ENCODE measurements at regions not wholly inside any gene's neighbourhood (a gene's known extent, or its start where the extent isn't known, plus 50 kb on each side); places are given as distances from the start of the nearest gene placed in this dataset.

- FAIRE-seq (no peak), DNase-seq (ENCODE audit: low read depth in 1 of 2, low spot score in 1 of 2) (no peak), ATAC-seq (no peak)
- Histone ChIP-seq H3K27ac (no peak overlapping the region), H3K4me2 (no peak overlapping the region), H3K4me1 (no peaks in the 10 kb centered on the region), H3K4me3 (no peak overlapping the region), H3K9me3 (no peaks in the 10 kb centered on the region)
- POLR2A ChIA-PET, result no interaction called here
- no peak for TF ChIP-seq CEBPB (IDR thresholded peaks at IDR 0.05)
- TF ChIP-seq, protein P1, sequence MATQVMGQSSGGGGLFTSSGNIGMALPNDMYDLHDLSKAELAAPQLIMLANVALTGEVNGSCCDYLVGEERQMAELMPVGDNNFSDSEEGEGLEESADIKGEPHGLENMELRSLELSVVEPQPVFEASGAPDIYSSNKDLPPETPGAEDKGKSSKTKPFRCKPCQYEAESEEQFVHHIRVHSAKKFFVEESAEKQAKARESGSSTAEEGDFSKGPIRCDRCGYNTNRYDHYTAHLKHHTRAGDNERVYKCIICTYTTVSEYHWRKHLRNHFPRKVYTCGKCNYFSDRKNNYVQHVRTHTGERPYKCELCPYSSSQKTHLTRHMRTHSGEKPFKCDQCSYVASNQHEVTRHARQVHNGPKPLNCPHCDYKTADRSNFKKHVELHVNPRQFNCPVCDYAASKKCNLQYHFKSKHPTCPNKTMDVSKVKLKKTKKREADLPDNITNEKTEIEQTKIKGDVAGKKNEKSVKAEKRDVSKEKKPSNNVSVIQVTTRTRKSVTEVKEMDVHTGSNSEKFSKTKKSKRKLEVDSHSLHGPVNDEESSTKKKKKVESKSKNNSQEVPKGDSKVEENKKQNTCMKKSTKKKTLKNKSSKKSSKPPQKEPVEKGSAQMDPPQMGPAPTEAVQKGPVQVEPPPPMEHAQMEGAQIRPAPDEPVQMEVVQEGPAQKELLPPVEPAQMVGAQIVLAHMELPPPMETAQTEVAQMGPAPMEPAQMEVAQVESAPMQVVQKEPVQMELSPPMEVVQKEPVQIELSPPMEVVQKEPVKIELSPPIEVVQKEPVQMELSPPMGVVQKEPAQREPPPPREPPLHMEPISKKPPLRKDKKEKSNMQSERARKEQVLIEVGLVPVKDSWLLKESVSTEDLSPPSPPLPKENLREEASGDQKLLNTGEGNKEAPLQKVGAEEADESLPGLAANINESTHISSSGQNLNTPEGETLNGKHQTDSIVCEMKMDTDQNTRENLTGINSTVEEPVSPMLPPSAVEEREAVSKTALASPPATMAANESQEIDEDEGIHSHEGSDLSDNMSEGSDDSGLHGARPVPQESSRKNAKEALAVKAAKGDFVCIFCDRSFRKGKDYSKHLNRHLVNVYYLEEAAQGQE (IDR thresholded peaks at IDR 0.05), result no peak
- no peak for TF ChIP-seq HEYL (CRISPR knock-in tag; IDR thresholded peaks at IDR 0.05)
- no peak for TF ChIP-seq EHMT2 (IDR thresholded peaks at IDR 0.05; ENCODE audit: low read depth)
- TF ChIP-seq CTCF (IDR thresholded peaks at IDR 0.05), result no peak
- TF ChIP-seq MAZ (IDR thresholded peaks at IDR 0.05; ENCODE audit: borderline replicate concordance, low read depth, low read length), result no peak
- TF ChIP-seq, protein P2, sequence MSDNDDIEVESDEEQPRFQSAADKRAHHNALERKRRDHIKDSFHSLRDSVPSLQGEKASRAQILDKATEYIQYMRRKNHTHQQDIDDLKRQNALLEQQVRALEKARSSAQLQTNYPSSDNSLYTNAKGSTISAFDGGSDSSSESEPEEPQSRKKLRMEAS (IDR thresholded peaks at IDR 0.05), result no peak
- TF ChIP-seq EP300 (IDR thresholded peaks at IDR 0.05), result no peak
- TF ChIP-seq JUN (IDR thresholded peaks at IDR 0.05), result no peak
- TF ChIP-seq FOSB (CRISPR knock-in tag; IDR thresholded peaks at IDR 0.05), result no peak
- no peak for TF ChIP-seq CBX8 (IDR thresholded peaks at IDR 0.05)
- TF ChIP-seq HOXB5 (CRISPR knock-in tag; IDR thresholded peaks at IDR 0.05), result no peak
- TF ChIP-seq BHLHE40 (IDR thresholded peaks at IDR 0.05; ENCODE audit: low read depth, low read length), result no peak
- TF ChIP-seq RAD21 (conservative IDR thresholded peaks at IDR 0.05 in 1 of 2, IDR thresholded peaks at IDR 0.05 in 1 of 2), result no peak
- TF ChIP-seq ZSCAN20 (CRISPR knock-in tag; IDR thresholded peaks at IDR 0.05), result no peak
- no peak for TF ChIP-seq CHD2 (IDR thresholded peaks at IDR 0.05; ENCODE audit: low read length, partially characterized antibody)
- no peak for TF ChIP-seq JUNB (IDR thresholded peaks at IDR 0.05)
- TF ChIP-seq NPAS2 (CRISPR knock-in tag; IDR thresholded peaks at IDR 0.05; ENCODE audit: borderline replicate concordance), result no peak
- 32% methylated on average over 3 of the region's 3 CpGs for WGBS (ENCODE audit: missing lambda C conversion rate)
- CTCF ChIA-PET, result interaction anchor here (1.5 kb wide), 1 partner anchor 12 kb away, joined by 5 read pairs; no protein-coding TSS in a partner anchor
These were observed 234.3 kb downstream of the SHOX2 start for GRCh38 chr3:157871838-157872460.

- FAIRE-seq, result no peak
- no peak for DNase-seq (ENCODE audit: low read depth in 1 of 2, low spot score in 1 of 2)
- Histone ChIP-seq H3K4me3 (no peak overlapping the region), H3K4me2 (no peak overlapping the region), H3K27ac (no peak overlapping the region), H3K4me1 (no peaks in the 10 kb centered on the region), H3K9me3 (no peaks in the 10 kb centered on the region)
- ChIA-PET CTCF (interaction anchor here (1.0 kb wide), 1 partner anchor 113 kb away, joined by 3 read pairs; no protein-coding TSS in a partner anchor), POLR2A (no interaction called here)
- ATAC-seq, result no peak
- TF ChIP-seq CEBPB (IDR thresholded peaks at IDR 0.05) (peak; percentile 71 to 82; a peak in 3 of 4 replicates), GATA3 (IDR thresholded peaks at IDR 0.05; ENCODE audit: borderline replicate concordance) (no peak)
- WGBS (ENCODE audit: missing lambda C conversion rate), result 62% methylated on average over 7 of the region's 7 CpGs
These were observed 235.0 kb downstream of the SHOX2 start for GRCh38 chr3:157871248-157871647.
